ENCODE measurements at regions not wholly inside any gene's neighbourhood (a gene's known extent, or its start where the extent isn't known, plus 50 kb on each side); places are given as distances from the start of the nearest gene placed in this dataset.

- no peak for DNase-seq (ENCODE audit: low read depth in 2 of 2)
These were observed 610.5 kb downstream of the ACTL7B start for GRCh38 chr9:108245331-108245730.

GRCh38 chr9:108244686-108245085 is 611.1 kb downstream of the ACTL7B start:
- DNase-seq (ENCODE audit: low read depth in 2 of 2) = no peak

- DNase-seq (ENCODE audit: low read depth in 2 of 2) = no peak
These were observed 614.3 kb downstream of the ACTL7B start for GRCh38 chr9:108241384-108242073.

GRCh38 chr9:108239696-108240321 is 616.0 kb downstream of the ACTL7B start:
- DNase-seq (ENCODE audit: low read depth in 2 of 2) = no peak

GRCh38 chr9:108235609-108236008 is 620.2 kb downstream of the ACTL7B start:
- DNase-seq (ENCODE audit: low read depth in 2 of 2) = no peak

- no peak for DNase-seq (ENCODE audit: low read depth in 2 of 2)
These were observed 621.0 kb downstream of the ACTL7B start for GRCh38 chr9:108234811-108235210.

GRCh38 chr9:108225149-108225800 is 630.5 kb downstream of the ACTL7B start:
- no peak for DNase-seq (ENCODE audit: low read depth in 2 of 2)

- no peak for DNase-seq (ENCODE audit: low read depth in 2 of 2)
These were observed 631.1 kb downstream of the ACTL7B start for GRCh38 chr9:108224716-108225115.

- no peak for DNase-seq (ENCODE audit: low read depth in 2 of 2)
These were observed 636.1 kb downstream of the ACTL7B start for GRCh38 chr9:108219664-108220063.

- DNase-seq (ENCODE audit: low read depth in 2 of 2) = no peak
These were observed 638.1 kb downstream of the ACTL7B start for GRCh38 chr9:108217431-108218349.

- no peak for DNase-seq (ENCODE audit: low read depth in 2 of 2)
These were observed 642.3 kb downstream of the ACTL7B start for GRCh38 chr9:108213511-108213910.

- DNase-seq (ENCODE audit: low read depth in 2 of 2) = no peak
These were observed 643.6 kb downstream of the ACTL7B start for GRCh38 chr9:108212184-108212583.

GRCh38 chr9:108211411-108211955 is 644.3 kb downstream of the ACTL7B start:
- no peak for DNase-seq (ENCODE audit: low read depth in 2 of 2)

- DNase-seq (ENCODE audit: low read depth in 2 of 2) = no peak
These were observed 646.6 kb downstream of the ACTL7B start for GRCh38 chr9:108209132-108209685.

GRCh38 chr9:108207561-108208165 is 648.1 kb downstream of the ACTL7B start:
- DNase-seq (ENCODE audit: low read depth in 2 of 2) = no peak

- DNase-seq (ENCODE audit: low read depth in 2 of 2) = no peak
These were observed 650.5 kb downstream of the ACTL7B start for GRCh38 chr9:108205276-108205675.

GRCh38 chr9:108197899-108198298 is 657.9 kb downstream of the ACTL7B start:
- DNase-seq (ENCODE audit: low read depth in 2 of 2) = no peak

- DNase-seq (ENCODE audit: low read depth in 2 of 2) = no peak
These were observed 658.8 kb downstream of the ACTL7B start for GRCh38 chr9:108197008-108197365.

- DNase-seq (ENCODE audit: low read depth in 2 of 2) = no peak
These were observed 659.3 kb downstream of the ACTL7B start for GRCh38 chr9:108196332-108197007.

GRCh38 chr9:108194154-108194553 is 661.6 kb downstream of the ACTL7B start:
- no peak for DNase-seq (ENCODE audit: low read depth in 2 of 2)

Data from stimulated activated CD8-positive, alpha-beta memory T cell treated with anti-CD3 and anti-CD28 coated beads, Interleukin-7, amount 100 ng/mL, for 1 hour (primary cell).